RWPE2 (cell line): ENCODE measurements at regions not wholly inside any gene's neighbourhood (a gene's known extent, or its start where the extent isn't known, plus 50 kb on each side); places are given as distances from the start of the nearest gene placed in this dataset.

ENCODE experiments used
- ATAC-seq: fragments of 200-7000 bp; cut with Tn5 transposase; 3 replicates; pipeline ENCODE4 v1.9.1; 2021; ENCODE audit warnings: low read depth
- DNase-seq: peaks from one replicate; pipeline ENCODE4 v3.0.0-alpha.2; 2020; ENCODE audit warnings: low spot score
- H3K27ac ChIP-seq: fragments of 450-650 bp; 2 replicates; pipeline ENCODE4 v1.5.1; 2017; ENCODE audit warnings: mild to moderate bottlenecking; ENCODE audit not compliant: poor library complexity, severe bottlenecking
- H3K27me3 ChIP-seq: fragments of 250-450 bp; sonication (Bioruptor Pico); 2 replicates; pipeline ENCODE4 v1.5.1; 2021; ENCODE audit warnings: mild to moderate bottlenecking, moderate library complexity; ENCODE audit not compliant: insufficient read depth, poor library complexity, severe bottlenecking
- H3K36me3 ChIP-seq: fragments of 250-450 bp; sonication (Bioruptor Pico); 2 replicates; pipeline ENCODE4 v1.5.1; 2020; ENCODE audit warnings: low read depth, mild to moderate bottlenecking, moderate library complexity
- H3K4me1 ChIP-seq: fragments of 250-450 bp; sonication (Bioruptor Pico); 2 replicates; pipeline ENCODE4 v1.5.1; 2021; ENCODE audit warnings: mild to moderate bottlenecking, moderate library complexity; ENCODE audit not compliant: insufficient read depth, poor library complexity, severe bottlenecking
- H3K4me3 ChIP-seq: fragments of 250-450 bp; sonication (Bioruptor Pico); 2 replicates; pipeline ENCODE4 v1.5.1; 2021; ENCODE audit warnings: mild to moderate bottlenecking, moderate library complexity; ENCODE audit not compliant: severe bottlenecking
- H3K9me3 ChIP-seq: fragments of 250-450 bp; sonication (Bioruptor Pico); 2 replicates; pipeline ENCODE4 v1.5.1; 2021; ENCODE audit warnings: mild to moderate bottlenecking, moderate library complexity; ENCODE audit not compliant: severe bottlenecking
- TF ChIP-seq, protein P1 (sequence below): fragments of 450-650 bp; IDR thresholded peaks from one replicate; pipeline ENCODE4 v1.5.1; 2017; ENCODE audit warnings: mild to moderate bottlenecking, moderate library complexity; ENCODE audit not compliant: poor library complexity, severe bottlenecking

DNA sequence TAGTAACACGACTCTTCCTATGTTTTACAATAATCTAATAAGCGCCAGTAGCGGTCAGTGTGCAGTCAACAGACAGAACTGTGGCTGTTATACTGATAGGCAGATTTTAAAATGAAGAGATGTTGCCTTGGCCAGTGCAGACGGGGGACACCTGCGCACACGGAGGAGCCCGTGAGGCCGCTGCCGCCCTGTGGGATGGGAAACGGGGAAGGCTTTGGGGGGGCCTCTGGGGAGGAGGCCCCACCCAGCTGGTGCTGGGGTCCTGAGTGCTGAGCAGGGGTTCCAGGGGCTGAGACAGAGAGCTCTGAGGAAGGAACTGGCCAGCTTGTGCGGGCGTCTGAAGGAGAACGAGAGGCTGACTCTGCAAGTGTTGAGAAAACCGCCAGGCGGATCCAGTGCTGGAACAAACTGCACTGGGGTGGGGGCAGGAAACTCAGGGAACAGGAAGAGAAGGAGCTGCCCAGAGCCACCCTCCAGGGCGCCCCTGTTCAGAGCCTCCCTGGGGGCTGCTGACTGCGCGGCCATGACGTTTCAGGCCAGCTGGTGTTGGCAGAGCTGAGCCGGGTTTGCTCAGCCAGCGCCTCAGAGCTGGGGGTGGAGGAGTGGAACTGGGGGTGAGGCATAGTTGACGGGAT, 426.4 kb downstream of the TCERG1L start:
- no peak for DNase-seq
- H3K27me3 ChIP-seq = no peaks in the 10 kb centered on the region
- H3K4me1 ChIP-seq = no peaks in the 10 kb centered on the region
- no peak overlapping the region for H3K4me3 ChIP-seq
- H3K9me3 ChIP-seq = no peaks in the 10 kb centered on the region
- TF ChIP-seq, protein P1, sequence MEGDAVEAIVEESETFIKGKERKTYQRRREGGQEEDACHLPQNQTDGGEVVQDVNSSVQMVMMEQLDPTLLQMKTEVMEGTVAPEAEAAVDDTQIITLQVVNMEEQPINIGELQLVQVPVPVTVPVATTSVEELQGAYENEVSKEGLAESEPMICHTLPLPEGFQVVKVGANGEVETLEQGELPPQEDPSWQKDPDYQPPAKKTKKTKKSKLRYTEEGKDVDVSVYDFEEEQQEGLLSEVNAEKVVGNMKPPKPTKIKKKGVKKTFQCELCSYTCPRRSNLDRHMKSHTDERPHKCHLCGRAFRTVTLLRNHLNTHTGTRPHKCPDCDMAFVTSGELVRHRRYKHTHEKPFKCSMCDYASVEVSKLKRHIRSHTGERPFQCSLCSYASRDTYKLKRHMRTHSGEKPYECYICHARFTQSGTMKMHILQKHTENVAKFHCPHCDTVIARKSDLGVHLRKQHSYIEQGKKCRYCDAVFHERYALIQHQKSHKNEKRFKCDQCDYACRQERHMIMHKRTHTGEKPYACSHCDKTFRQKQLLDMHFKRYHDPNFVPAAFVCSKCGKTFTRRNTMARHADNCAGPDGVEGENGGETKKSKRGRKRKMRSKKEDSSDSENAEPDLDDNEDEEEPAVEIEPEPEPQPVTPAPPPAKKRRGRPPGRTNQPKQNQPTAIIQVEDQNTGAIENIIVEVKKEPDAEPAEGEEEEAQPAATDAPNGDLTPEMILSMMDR = no peak
- no peaks in the 10 kb centered on the region for H3K36me3 ChIP-seq
- H3K27ac ChIP-seq = no peak overlapping the region
- ATAC-seq = no peak

GRCh38 chr10:130887170-130887569, 424.4 kb downstream of the TCERG1L start:
- no peaks in the 10 kb centered on the region for H3K36me3 ChIP-seq
- no peak for ATAC-seq
- H3K4me1 ChIP-seq = no peaks in the 10 kb centered on the region
- TF ChIP-seq, protein P1 = no peak
- no peaks in the 10 kb centered on the region for H3K9me3 ChIP-seq
- H3K4me3 ChIP-seq = no peak overlapping the region
- no peak for DNase-seq
- no peaks in the 10 kb centered on the region for H3K27me3 ChIP-seq
- H3K27ac ChIP-seq = no peak overlapping the region

DNA sequence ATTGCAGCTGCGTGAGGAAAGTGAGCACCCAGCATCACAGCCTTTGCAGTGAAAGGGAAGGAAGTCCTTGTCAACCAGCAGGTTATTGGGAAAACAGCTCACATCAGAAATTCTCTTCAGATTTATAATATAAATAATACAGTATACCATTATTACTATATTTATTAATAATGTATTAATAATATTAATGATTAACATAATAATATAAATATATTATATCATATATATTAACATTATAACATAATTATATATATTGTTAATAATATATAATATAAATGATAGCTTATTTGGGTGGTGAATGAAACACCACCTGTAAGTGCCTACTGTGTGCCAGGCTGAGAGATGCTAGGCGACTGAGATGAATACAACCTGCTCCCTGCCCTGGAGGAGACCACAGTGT, 423.0 kb downstream of the TCERG1L start:
- Histone ChIP-seq H3K27ac (no peak overlapping the region), H3K4me3 (no peak overlapping the region), H3K36me3 (no peaks in the 10 kb centered on the region), H3K9me3 (no peaks in the 10 kb centered on the region), H3K27me3 (no peaks in the 10 kb centered on the region), H3K4me1 (no peaks in the 10 kb centered on the region)
- TF ChIP-seq, protein P1 = no peak
- DNase-seq = no peak
- ATAC-seq = no peak

- Histone ChIP-seq H3K27me3 (no peaks in the 10 kb centered on the region), H3K27ac (no peak overlapping the region), H3K9me3 (no peaks in the 10 kb centered on the region), H3K4me3 (no peak overlapping the region), H3K4me1 (no peaks in the 10 kb centered on the region), H3K36me3 (no peaks in the 10 kb centered on the region)
- TF ChIP-seq, protein P1 = no peak
- ATAC-seq = no peak
- no peak for DNase-seq
These were observed 422.3 kb downstream of the TCERG1L start for GRCh38 chr10:130889240-130889639.

DNA sequence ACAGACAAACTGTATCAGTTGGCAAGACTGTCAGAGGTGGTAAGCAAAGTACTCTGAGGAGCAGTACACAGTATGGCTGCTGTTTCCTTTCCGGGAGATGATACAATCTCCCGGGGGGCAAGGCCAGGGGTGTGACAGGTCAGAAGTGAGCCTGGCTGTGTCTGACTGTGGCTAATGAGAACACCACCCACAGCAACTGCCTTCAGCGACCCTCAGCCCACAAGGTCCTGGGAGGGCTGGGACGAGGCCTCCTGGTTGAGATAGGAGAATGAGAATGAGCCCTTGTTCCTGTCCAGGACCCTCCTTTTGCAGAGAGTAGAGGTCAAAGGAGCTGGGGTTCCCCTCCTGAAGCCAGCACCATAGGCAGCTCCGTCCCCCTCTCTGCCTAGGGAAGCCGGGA, 421.7 kb downstream of the TCERG1L start:
- no peak for ATAC-seq
- TF ChIP-seq, protein P1 = no peak

More for the DNA sequence above, 421.7 kb downstream of the TCERG1L start:
- Histone ChIP-seq H3K36me3 (no peaks in the 10 kb centered on the region), H3K4me3 (no peak overlapping the region), H3K27ac (no peak overlapping the region), H3K4me1 (no peaks in the 10 kb centered on the region), H3K27me3 (no peaks in the 10 kb centered on the region), H3K9me3 (no peaks in the 10 kb centered on the region)
- no peak for DNase-seq
